HCT116 (cell line): ENCODE measurements at regions not wholly inside any gene's neighbourhood (a gene's known extent, or its start where the extent isn't known, plus 50 kb on each side); places are given as distances from the start of the nearest gene placed in this dataset.

Source experiments
- ATAC-seq: fragments of 200-7000 bp; cut with Tn5 transposase; 2 replicates; pipeline ENCODE4 v1.9.1; 2020; ENCODE audit warnings: mild to moderate bottlenecking, moderate library complexity
- BruUV-seq: library from RNA; stranded (reverse); fragments of 400-500 nt; replicated peaks from 2 replicates; lab custom pipeline; 2021; lab: Mats Ljungman, UMichigan
- CTCF ChIA-PET: fragments of 300-600 bp; sonication (Branson Sonifier 250); formaldehyde crosslinking; loops from one replicate; lab custom pipeline; 2021; ENCODE audit warnings: antibody characterized with exemption; lab: Charles Lee
- POLR2A ChIA-PET: fragments of 300-600, 350-600 bp; sonication (Branson Sonifier 250); formaldehyde crosslinking; loops from one replicate; lab custom pipeline; 2021; ENCODE audit warnings: antibody characterized with exemption; lab: Charles Lee
- RAD21 ChIA-PET, 2 experiments: fragments of 300-600 bp; sonication (Branson Sonifier 250); formaldehyde crosslinking; loops; one replicate each; lab custom pipeline; 2023; ENCODE audit warnings: low total read pairs in 2 of 2; ENCODE audit not compliant: uncharacterized antibody in 2 of 2, unreplicated experiment in 2 of 2, low non-redundant PET in 1 of 2; lab: Charles Lee
- DNase-seq: peaks from one replicate; pipeline ENCODE4 v3.0.0-alpha.2; 2010; ENCODE audit warnings: low read depth, low spot score
- H2AFZ ChIP-seq: fragments of 200-600 bp; shearing (Covaris generic), sonication (generic); 2 replicates; pipeline ENCODE4 v1.6.1; 2017; ENCODE audit warnings: low read depth, mixed run types, mixed read lengths, antibody characterized with exemption, low read length; ENCODE audit not compliant: poor library complexity, severe bottlenecking
- H3K27ac ChIP-seq: 2 replicates; pipeline ENCODE4 v1.5.1; 2012; ENCODE audit warnings: low read depth, low read length
- H3K27me3 ChIP-seq: fragments of 200-600 bp; sonication (generic); 2 replicates; pipeline ENCODE4 v1.6.1; 2016; ENCODE audit warnings: mixed run types, low read length, mixed read lengths; ENCODE audit not compliant: insufficient read depth
- H3K36me3 ChIP-seq, 2 experiments: fragments of 200-500 bp in 1 of 2; fragments of 200-600 bp in 1 of 2; sonication (Bioruptor generic) in 1 of 2; sonication (generic) in 1 of 2; 2 replicates each; pipeline versions ENCODE4 v1.5.1 to v1.6.1; 2014 to 2016; ENCODE audit warnings: low read length in 2 of 2, inconsistent platforms in 1 of 2, mixed read lengths in 1 of 2, mixed run types in 1 of 2; ENCODE audit not compliant: insufficient read depth in 2 of 2, control insufficient read depth in 1 of 2
- H3K4me1 ChIP-seq, 2 experiments: fragments of 200-600 bp in 1 of 2; sonication (generic) in 1 of 2; 2 replicates each; pipeline versions ENCODE4 v1.5.1 to v1.6.1; 2012 to 2017; ENCODE audit warnings: low read length in 2 of 2, inconsistent platforms in 1 of 2, mild to moderate bottlenecking in 1 of 2, mixed read lengths in 1 of 2, mixed run types in 1 of 2, moderate library complexity in 1 of 2; ENCODE audit not compliant: insufficient read depth in 2 of 2, control insufficient read depth in 1 of 2
- H3K4me2 ChIP-seq: fragments of 200-600 bp; sonication (generic); 2 replicates; pipeline ENCODE4 v1.6.1; 2017; ENCODE audit warnings: mixed run types, low read length, mixed read lengths
- H3K4me3 ChIP-seq, 2 experiments: fragments of 200-600 bp in 1 of 2; sonication (generic) in 1 of 2; replicated peaks in 1 of 2; 2 replicates each; pipeline ENCODE4 v1.5.1; 2011 to 2016; ENCODE audit warnings: low read length in 2 of 2, control low read depth in 1 of 2, low read depth in 1 of 2, mild to moderate bottlenecking in 1 of 2, mixed read lengths in 1 of 2, mixed run types in 1 of 2
- H3K79me2 ChIP-seq: fragments of 200-600 bp; sonication (generic); 2 replicates; pipeline ENCODE4 v1.6.1; 2017; ENCODE audit warnings: mild to moderate bottlenecking, mixed run types, low read length, moderate library complexity, mixed read lengths; ENCODE audit not compliant: insufficient read depth
- H3K9ac ChIP-seq: fragments of 200-600 bp; sonication (generic); 2 replicates; pipeline ENCODE4 v1.6.1; 2016; ENCODE audit warnings: low read length, mixed read lengths
- H3K9me2 ChIP-seq: fragments of 200-600 bp; sonication (generic), shearing (Covaris generic); 2 replicates; pipeline ENCODE4 v1.6.1; 2017; ENCODE audit warnings: mixed run types, mild to moderate bottlenecking, moderate library complexity; ENCODE audit not compliant: insufficient read depth
- H3K9me3 ChIP-seq, 2 experiments: fragments of 200-500 bp in 1 of 2; fragments of 200-600 bp in 1 of 2; sonication (Bioruptor generic) in 1 of 2; sonication (generic) in 1 of 2; 2 replicates each; pipeline ENCODE4 v1.6.1; 2014 to 2017; ENCODE audit warnings: low read length in 2 of 2, mixed read lengths in 2 of 2, inconsistent platforms in 1 of 2, low read depth in 1 of 2, mild to moderate bottlenecking in 1 of 2, mixed run types in 1 of 2, moderate library complexity in 1 of 2; ENCODE audit not compliant: control insufficient read depth in 1 of 2, insufficient read depth in 1 of 2
- H4K20me1 ChIP-seq: fragments of 200-600 bp; sonication (generic), shearing (Covaris generic); 2 replicates; pipeline ENCODE4 v1.6.1; 2017; ENCODE audit warnings: mixed run types, mild to moderate bottlenecking, moderate library complexity; ENCODE audit not compliant: insufficient read depth
- CEBPB ChIP-seq: IDR thresholded peaks from 2 replicates; pipeline ENCODE4 v1.6.1; 2012; ENCODE audit warnings: low read depth
- CTCF ChIP-seq, 3 experiments: fragments of 200-600 bp in 1 of 3; sonication (generic) in 1 of 3; IDR thresholded peaks in 2 of 3; conservative IDR thresholded peaks in 1 of 3; 2 replicates each; pipeline ENCODE4 v1.5.1; 2012 to 2017; ENCODE audit warnings: low read depth in 2 of 3, low read length in 2 of 3, antibody characterized with exemption in 1 of 3, borderline replicate concordance in 1 of 3, control low read depth in 1 of 3, mild to moderate bottlenecking in 1 of 3, mixed read lengths in 1 of 3, mixed run types in 1 of 3, moderate library complexity in 1 of 3; ENCODE audit not compliant: insufficient read depth in 1 of 3
- ELF1 ChIP-seq: IDR thresholded peaks from 2 replicates; pipeline ENCODE4 v1.6.1; 2012; ENCODE audit warnings: low read depth, borderline replicate concordance
- EZH2 ChIP-seq: fragments of 200-600 bp; sonication (generic); IDR thresholded peaks from 2 replicates; pipeline ENCODE4 v1.6.1; 2017; ENCODE audit warnings: antibody characterized with exemption, mixed run types
- MAX ChIP-seq: IDR thresholded peaks from 2 replicates; pipeline ENCODE4 v1.6.1; 2012
- POLR2A ChIP-seq: IDR thresholded peaks from 2 replicates; pipeline ENCODE4 v1.7.0; 2011; ENCODE audit warnings: borderline replicate concordance; ENCODE audit not compliant: insufficient read depth, insufficient read length; ENCODE audit errors: extremely low read depth
- POLR2AphosphoS5 ChIP-seq: IDR thresholded peaks from 2 replicates; pipeline ENCODE4 v1.6.1; 2011; ENCODE audit warnings: mild to moderate bottlenecking, low read depth, low read length, moderate library complexity
- RAD21 ChIP-seq: IDR thresholded peaks from 2 replicates; pipeline ENCODE4 v1.6.1; 2012; ENCODE audit warnings: low read depth, mild to moderate bottlenecking
- SIN3A ChIP-seq: IDR thresholded peaks from 2 replicates; pipeline ENCODE4 v1.6.1; 2012; ENCODE audit warnings: low read depth
- SP1 ChIP-seq: IDR thresholded peaks from 2 replicates; pipeline ENCODE4 v1.6.1; 2012; ENCODE audit warnings: low read depth
- SRF ChIP-seq: IDR thresholded peaks from 2 replicates; pipeline ENCODE4 v1.6.1; 2012; ENCODE audit warnings: low read depth
- TCF7L2 ChIP-seq: IDR thresholded peaks from 2 replicates; pipeline ENCODE4 v1.7.0; 2011; ENCODE audit warnings: borderline replicate concordance, inconsistent platforms; ENCODE audit not compliant: insufficient read depth, insufficient read length; ENCODE audit errors: extremely low read depth
- ZFX ChIP-seq: fragments of 450-650 bp; IDR thresholded peaks from 2 replicates; pipeline ENCODE4 v1.6.1; 2017
- intact Hi-C: fragments of 100-400 bp; cut with micrococcal nuclease; formaldehyde crosslinking; loops from 2 replicates; pipeline ENCODE4 v1.10.0; 2022

GRCh38 chr20:55761100-55761499 lies 244.2 kb downstream of the CBLN4 start:
- POLR2A ChIA-PET, result no interaction called here
- RAD21 ChIA-PET, result no interaction called here
- Histone ChIP-seq H4K20me1 (no peaks in the 10 kb centered on the region), H3K27ac (no peak overlapping the region), H3K4me1 (no peaks in the 10 kb centered on the region), H2AFZ (no peak overlapping the region), H3K79me2 (no peaks in the 10 kb centered on the region), H3K9me3 (peaks cover 6 to 23% of the 10 kb centered on the region in 2 experiments; a peak in 2 of 4 replicates), H3K27me3 (no peaks in the 10 kb centered on the region), H3K36me3 (no peaks in the 10 kb centered on the region), H3K9me2 (no peaks in the 10 kb centered on the region), H3K9ac (no peak overlapping the region), H3K4me2 (no peak overlapping the region), H3K4me3 (no peak overlapping the region)
- BruUV-seq, result no TSS peak
- intact Hi-C loops, result no loop called here
- ATAC-seq (no peak), DNase-seq (no peak)
- CTCF ChIA-PET, result no interaction called here
- no peak for TF ChIP-seq TCF7L2
- no peak for TF ChIP-seq CEBPB
- no peak for TF ChIP-seq MAX
- no peak for TF ChIP-seq SRF
- no peak for TF ChIP-seq RAD21
- TF ChIP-seq EZH2, result no peak
- TF ChIP-seq ELF1, result no peak
- TF ChIP-seq POLR2A, result no peak
- no peak for TF ChIP-seq SIN3A
- no peak for TF ChIP-seq CTCF (IDR thresholded peaks at IDR 0.05 in 2 of 3, conservative IDR thresholded peaks at IDR 0.05 in 1 of 3; ENCODE audit: borderline replicate concordance in 1 of 3, insufficient read depth in 1 of 3, low read depth in 2 of 3, low read length in 2 of 3)
- TF ChIP-seq SP1, result no peak
- TF ChIP-seq POLR2AphosphoS5, result no peak
- no peak for TF ChIP-seq ZFX
